ENCODE measurements at regions not wholly inside any gene's neighbourhood (a gene's known extent, or its start where the extent isn't known, plus 50 kb on each side); places are given as distances from the start of the nearest gene placed in this dataset.

GRCh38 chr10:36766940-36767339 is 358.5 kb upstream of the ANKRD30A start:
- Histone ChIP-seq H3K9me3 (no peaks in the 10 kb centered on the region), H3K4me3 (no peak overlapping the region), H3K27me3 (no peaks in the 10 kb centered on the region), H3K36me3 (no peaks in the 10 kb centered on the region), H3K27ac (no peak overlapping the region), H3K4me1 (no peaks in the 10 kb centered on the region)
- DNase-seq (ENCODE audit: low spot score in 2 of 2): no peak
- intact Hi-C loops (cut with DNase I): no loop called here
- no peak for TF ChIP-seq CTCF (IDR thresholded peaks at IDR 0.05)

- Histone ChIP-seq H3K27me3 (no peaks in the 10 kb centered on the region), H3K9me3 (no peaks in the 10 kb centered on the region), H3K4me3 (no peak overlapping the region), H3K4me1 (no peaks in the 10 kb centered on the region), H3K36me3 (no peaks in the 10 kb centered on the region), H3K27ac (no peak overlapping the region)
- intact Hi-C loops (cut with DNase I): no loop called here
- DNase-seq (ENCODE audit: low spot score in 2 of 2): no peak
- TF ChIP-seq CTCF (IDR thresholded peaks at IDR 0.05): no peak
Measured at GRCh38 chr10:36766415-36766810, 359.0 kb upstream of the ANKRD30A start.

GRCh38 chr10:36765782-36766414 is 359.5 kb upstream of the ANKRD30A start:
- no peak for TF ChIP-seq CTCF (IDR thresholded peaks at IDR 0.05)
- Histone ChIP-seq H3K4me3 (no peak overlapping the region), H3K27me3 (no peaks in the 10 kb centered on the region), H3K9me3 (no peaks in the 10 kb centered on the region), H3K4me1 (no peaks in the 10 kb centered on the region), H3K27ac (no peak overlapping the region), H3K36me3 (no peaks in the 10 kb centered on the region)
- intact Hi-C loops (cut with DNase I): no loop called here
- no peak for DNase-seq (ENCODE audit: low spot score in 2 of 2)

GRCh38 chr10:36764823-36765222 is 360.6 kb upstream of the ANKRD30A start:
- no peaks in the 10 kb centered on the region for H3K36me3 ChIP-seq
- intact Hi-C loops (cut with DNase I): no loop called here
- H3K4me3 ChIP-seq: no peak overlapping the region
- H3K27me3 ChIP-seq: no peaks in the 10 kb centered on the region
- H3K27ac ChIP-seq: no peak overlapping the region
- no peak for DNase-seq (ENCODE audit: low spot score in 2 of 2)
- no peaks in the 10 kb centered on the region for H3K4me1 ChIP-seq
- no peaks in the 10 kb centered on the region for H3K9me3 ChIP-seq
- TF ChIP-seq CTCF (IDR thresholded peaks at IDR 0.05): no peak

- Histone ChIP-seq H3K9me3 (no peaks in the 10 kb centered on the region), H3K4me1 (no peaks in the 10 kb centered on the region), H3K4me3 (no peak overlapping the region), H3K27me3 (no peaks in the 10 kb centered on the region), H3K27ac (no peak overlapping the region), H3K36me3 (no peaks in the 10 kb centered on the region)
- DNase-seq (ENCODE audit: low spot score in 2 of 2): no peak
- intact Hi-C loops (cut with DNase I): no loop called here
- no peak for TF ChIP-seq CTCF (IDR thresholded peaks at IDR 0.05)
Measured at GRCh38 chr10:36761121-36761520, 364.3 kb upstream of the ANKRD30A start.

All from ascending aorta (tissue), 2 donors.